DND-41 (cell line): ENCODE measurements at regions not wholly inside any gene's neighbourhood (a gene's known extent, or its start where the extent isn't known, plus 50 kb on each side); places are given as distances from the start of the nearest gene placed in this dataset.
A peak's percentile ranks its signal among the peaks of the same experiment; 100 is the strongest.

ENCODE experiments used
- ATAC-seq: fragments of 200-7000 bp; cut with Tn5 transposase; 3 replicates; pipeline ENCODE4 v1.9.1; 2021; ENCODE audit warnings: low read depth; ENCODE audit not compliant: insufficient read depth
- DNase-seq: peaks from one replicate; pipeline ENCODE4 v3.0.0-alpha.2; 2020
- H2AFZ ChIP-seq: 2 replicates; pipeline ENCODE4 v1.6.0; 2012; ENCODE audit warnings: low read depth, low read length
- H3K27ac ChIP-seq: 2 replicates; pipeline ENCODE4 v1.5.1; 2012; ENCODE audit warnings: low read length, inconsistent platforms
- H3K27me3 ChIP-seq: fragments of 200-600 bp; sonication (generic); 2 replicates; pipeline ENCODE4 v1.6.0; 2012; ENCODE audit warnings: low read length, mild to moderate bottlenecking, inconsistent platforms; ENCODE audit not compliant: insufficient read depth, poor library complexity
- H3K36me3 ChIP-seq: 2 replicates; pipeline ENCODE4 v1.5.1; 2012; ENCODE audit warnings: low read length, inconsistent platforms; ENCODE audit not compliant: insufficient read depth
- H3K4me1 ChIP-seq: 2 replicates; pipeline ENCODE4 v1.5.1; 2012; ENCODE audit warnings: mild to moderate bottlenecking, low read length; ENCODE audit not compliant: insufficient read depth
- H3K4me2 ChIP-seq: 2 replicates; pipeline ENCODE4 v1.6.0; 2012; ENCODE audit warnings: mild to moderate bottlenecking, moderate library complexity, low read length, inconsistent platforms; ENCODE audit not compliant: insufficient read depth
- H3K4me3 ChIP-seq, 2 experiments: fragments of 200-600 bp in 1 of 2; shearing (Covaris generic) in 1 of 2; 2 replicates each; pipeline ENCODE4 v1.5.1; 2012 to 2016; ENCODE audit warnings: inconsistent platforms in 2 of 2, low read length in 2 of 2, mild to moderate bottlenecking in 2 of 2, low read depth in 1 of 2, moderate library complexity in 1 of 2
- H3K79me2 ChIP-seq: 2 replicates; pipeline ENCODE4 v1.6.0; 2012; ENCODE audit warnings: low read length, inconsistent platforms; ENCODE audit not compliant: insufficient read depth
- H3K9ac ChIP-seq: 2 replicates; pipeline ENCODE4 v1.6.0; 2012; ENCODE audit warnings: low read depth, mild to moderate bottlenecking, inconsistent platforms, low read length, moderate library complexity
- H3K9me3 ChIP-seq: 2 replicates; pipeline ENCODE4 v1.5.1; 2012; ENCODE audit warnings: low read length, moderate library complexity, mild to moderate bottlenecking, inconsistent platforms; ENCODE audit not compliant: insufficient read depth, severe bottlenecking
- H4K20me1 ChIP-seq: 2 replicates; pipeline ENCODE4 v1.6.0; 2012; ENCODE audit warnings: low read length; ENCODE audit not compliant: insufficient read depth
- EZH2 ChIP-seq: IDR thresholded peaks from 3 replicates; pipeline ENCODE4 v1.6.1; 2012; ENCODE audit warnings: borderline replicate concordance, low read depth, mild to moderate bottlenecking, moderate library complexity, low read length, inconsistent platforms; ENCODE audit not compliant: severe bottlenecking
- TF ChIP-seq, protein P1 (sequence below): IDR thresholded peaks from 2 replicates; pipeline ENCODE4 v1.5.1; 2012; ENCODE audit warnings: borderline replicate concordance, low read length, moderate library complexity, mild to moderate bottlenecking; ENCODE audit not compliant: poor library complexity, severe bottlenecking; ENCODE audit errors: extremely low read depth

GRCh38 chr2:147631294-147631693, 213.5 kb upstream of the ACVR2A start:
- Histone ChIP-seq H3K9me3 (no peaks in the 10 kb centered on the region), H3K4me3 (no peak overlapping the region), H4K20me1 (no peaks in the 10 kb centered on the region), H3K27me3 (no peaks in the 10 kb centered on the region), H3K27ac (peak overlapping the region; percentile 27; the same call in 1 of the 2 replicates), H3K4me1 (peaks cover 18% of the 10 kb centered on the region), H3K79me2 (no peaks in the 10 kb centered on the region), H3K4me2 (no peak overlapping the region), H3K9ac (no peak overlapping the region), H3K36me3 (no peaks in the 10 kb centered on the region), H2AFZ (peak overlapping the region; percentile 34; the same call in 1 of the 2 replicates)
- peak; percentile 48; the same call in 2 of the 3 replicates for ATAC-seq
- DNase-seq = no peak
- TF ChIP-seq, protein P1, sequence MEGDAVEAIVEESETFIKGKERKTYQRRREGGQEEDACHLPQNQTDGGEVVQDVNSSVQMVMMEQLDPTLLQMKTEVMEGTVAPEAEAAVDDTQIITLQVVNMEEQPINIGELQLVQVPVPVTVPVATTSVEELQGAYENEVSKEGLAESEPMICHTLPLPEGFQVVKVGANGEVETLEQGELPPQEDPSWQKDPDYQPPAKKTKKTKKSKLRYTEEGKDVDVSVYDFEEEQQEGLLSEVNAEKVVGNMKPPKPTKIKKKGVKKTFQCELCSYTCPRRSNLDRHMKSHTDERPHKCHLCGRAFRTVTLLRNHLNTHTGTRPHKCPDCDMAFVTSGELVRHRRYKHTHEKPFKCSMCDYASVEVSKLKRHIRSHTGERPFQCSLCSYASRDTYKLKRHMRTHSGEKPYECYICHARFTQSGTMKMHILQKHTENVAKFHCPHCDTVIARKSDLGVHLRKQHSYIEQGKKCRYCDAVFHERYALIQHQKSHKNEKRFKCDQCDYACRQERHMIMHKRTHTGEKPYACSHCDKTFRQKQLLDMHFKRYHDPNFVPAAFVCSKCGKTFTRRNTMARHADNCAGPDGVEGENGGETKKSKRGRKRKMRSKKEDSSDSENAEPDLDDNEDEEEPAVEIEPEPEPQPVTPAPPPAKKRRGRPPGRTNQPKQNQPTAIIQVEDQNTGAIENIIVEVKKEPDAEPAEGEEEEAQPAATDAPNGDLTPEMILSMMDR = no peak
- TF ChIP-seq EZH2 = no peak

GRCh38 chr2:147630585-147630984, 214.2 kb upstream of the ACVR2A start:
- Histone ChIP-seq H2AFZ (no peak overlapping the region), H3K4me3 (no peak overlapping the region), H3K4me1 (peaks cover 18% of the 10 kb centered on the region), H3K4me2 (no peak overlapping the region), H3K27ac (no peak overlapping the region), H3K9me3 (no peaks in the 10 kb centered on the region), H3K79me2 (no peaks in the 10 kb centered on the region), H3K36me3 (no peaks in the 10 kb centered on the region), H3K27me3 (no peaks in the 10 kb centered on the region), H4K20me1 (no peaks in the 10 kb centered on the region), H3K9ac (no peak overlapping the region)
- TF ChIP-seq EZH2 = no peak
- TF ChIP-seq, protein P1 = no peak
- DNase-seq = no peak
- ATAC-seq = no peak

DNA sequence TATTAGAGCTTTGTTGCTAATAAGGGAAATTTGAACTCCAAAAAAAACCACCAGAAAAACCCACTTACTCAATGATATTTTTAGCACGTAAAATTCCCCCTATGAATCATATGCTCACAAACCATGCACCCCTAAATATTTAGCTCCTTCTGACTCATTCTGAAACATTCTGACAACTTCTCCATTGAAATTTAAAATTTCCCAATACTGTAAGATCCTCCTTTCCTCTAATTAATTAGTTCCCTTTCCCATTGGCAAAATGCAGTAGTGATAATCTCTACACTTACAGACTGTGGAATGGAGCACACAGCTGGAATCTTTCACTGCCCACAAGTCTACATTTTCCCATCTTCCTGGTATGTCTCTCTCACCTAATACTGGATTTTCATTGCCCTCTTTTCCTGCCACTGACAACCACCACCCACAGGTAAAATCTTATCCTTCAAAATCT, 215.8 kb upstream of the ACVR2A start:
- Histone ChIP-seq H3K9me3 (no peaks in the 10 kb centered on the region), H3K79me2 (no peaks in the 10 kb centered on the region), H3K36me3 (no peaks in the 10 kb centered on the region), H3K4me3 (no peak overlapping the region), H3K9ac (no peak overlapping the region), H3K27ac (no peak overlapping the region), H4K20me1 (no peaks in the 10 kb centered on the region), H2AFZ (no peak overlapping the region), H3K4me1 (peaks cover 21% of the 10 kb centered on the region), H3K27me3 (no peaks in the 10 kb centered on the region), H3K4me2 (no peak overlapping the region)
- TF ChIP-seq, protein P1 = no peak
- no peak for TF ChIP-seq EZH2
- ATAC-seq = no peak
- DNase-seq = no peak

DNA sequence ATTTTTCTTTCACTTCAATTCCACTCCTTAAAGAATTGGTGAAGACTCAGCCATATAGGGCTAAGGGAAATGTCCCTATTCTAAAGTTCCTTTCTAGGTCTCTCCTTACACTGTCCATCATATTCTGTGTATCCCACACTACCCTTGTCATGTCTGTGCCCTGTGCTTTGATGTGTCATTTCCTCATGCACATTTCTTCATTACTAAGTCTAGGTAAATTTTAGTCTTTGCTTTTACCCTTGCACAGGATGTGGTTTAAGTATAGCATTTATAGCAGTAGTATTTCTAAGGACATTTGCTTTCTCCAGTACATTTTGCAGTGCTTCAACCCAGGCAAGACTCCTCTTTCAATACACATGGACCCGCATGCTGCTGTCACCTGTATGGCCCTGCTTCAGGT, 221.5 kb upstream of the ACVR2A start:
- H3K9me3 ChIP-seq = no peaks in the 10 kb centered on the region
- H3K4me2 ChIP-seq = 0 out of 2 replicates have a peak overlapping the region, but pooled peaks have one; percentile 2
- H3K4me3 ChIP-seq = no peak overlapping the region
- peak; percentile 98 for ATAC-seq
- TF ChIP-seq EZH2 = no peak
- TF ChIP-seq, protein P1 = no peak
- peak; percentile 49 for DNase-seq
- peaks cover 17% of the 10 kb centered on the region for H3K4me1 ChIP-seq
- no peaks in the 10 kb centered on the region for H3K79me2 ChIP-seq
- no peak overlapping the region for H2AFZ ChIP-seq
- peak overlapping the region; percentile 34 for H3K27ac ChIP-seq
- no peak overlapping the region for H3K9ac ChIP-seq
- no peaks in the 10 kb centered on the region for H3K27me3 ChIP-seq
- H4K20me1 ChIP-seq = no peaks in the 10 kb centered on the region
- H3K36me3 ChIP-seq = no peaks in the 10 kb centered on the region
